HFF-Myc (cell line): ENCODE measurements at regions not wholly inside any gene's neighbourhood (a gene's known extent, or its start where the extent isn't known, plus 50 kb on each side); places are given as distances from the start of the nearest gene placed in this dataset.

Experiments
- DNase-seq: peaks from one replicate; pipeline ENCODE4 v3.0.0-alpha.2; 2011; ENCODE audit warnings: low read depth; ENCODE audit errors: extremely low read depth
- H3K4me3 ChIP-seq: replicated peaks from 2 replicates; pipeline ENCODE4 v1.5.1; 2011; ENCODE audit warnings: low read depth, mild to moderate bottlenecking, control low read depth, low read length
- CTCF ChIP-seq: IDR thresholded peaks from 2 replicates; pipeline ENCODE4 v1.5.1; 2012; ENCODE audit warnings: mild to moderate bottlenecking, low read depth, low read length, control low read depth; ENCODE audit errors: missing control alignments

GRCh38 chr15:62968699-62969098, 73.8 kb upstream of the TPM1 start:
- no peak for TF ChIP-seq CTCF
- no peak for DNase-seq
- H3K4me3 ChIP-seq, result no peak overlapping the region

GRCh38 chr15:62969442-62970089, 73.0 kb upstream of the TPM1 start:
- no peak for DNase-seq
- no peak overlapping the region for H3K4me3 ChIP-seq
- TF ChIP-seq CTCF, result no peak

DNA sequence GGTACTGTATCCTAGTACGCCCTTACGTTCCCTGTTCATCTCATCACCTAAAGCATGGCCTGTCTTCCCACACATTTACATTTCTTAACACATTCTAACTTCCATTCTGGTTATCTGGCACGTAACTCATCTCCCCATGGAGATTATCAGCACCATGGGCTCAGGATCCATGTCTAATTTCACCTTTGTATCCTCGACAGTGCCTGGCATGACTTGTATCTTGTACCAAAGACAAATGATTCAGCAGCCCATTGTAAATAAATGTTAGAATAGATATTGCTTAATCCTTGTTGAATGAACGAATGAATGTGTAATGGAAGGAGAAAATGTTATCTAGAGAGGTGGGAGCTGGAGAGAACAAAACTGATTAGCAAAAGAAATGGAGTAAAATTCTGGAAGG, 69.7 kb upstream of the TPM1 start:
- no peak for DNase-seq
- no peak for TF ChIP-seq CTCF

GRCh38 chr15:62975515-62975914, 67.0 kb upstream of the TPM1 start:
- no peak for TF ChIP-seq CTCF
- no peak for DNase-seq
- no peak overlapping the region for H3K4me3 ChIP-seq

More for the DNA sequence above, 69.7 kb upstream of the TPM1 start:
- H3K4me3 ChIP-seq, result no peak overlapping the region

DNA sequence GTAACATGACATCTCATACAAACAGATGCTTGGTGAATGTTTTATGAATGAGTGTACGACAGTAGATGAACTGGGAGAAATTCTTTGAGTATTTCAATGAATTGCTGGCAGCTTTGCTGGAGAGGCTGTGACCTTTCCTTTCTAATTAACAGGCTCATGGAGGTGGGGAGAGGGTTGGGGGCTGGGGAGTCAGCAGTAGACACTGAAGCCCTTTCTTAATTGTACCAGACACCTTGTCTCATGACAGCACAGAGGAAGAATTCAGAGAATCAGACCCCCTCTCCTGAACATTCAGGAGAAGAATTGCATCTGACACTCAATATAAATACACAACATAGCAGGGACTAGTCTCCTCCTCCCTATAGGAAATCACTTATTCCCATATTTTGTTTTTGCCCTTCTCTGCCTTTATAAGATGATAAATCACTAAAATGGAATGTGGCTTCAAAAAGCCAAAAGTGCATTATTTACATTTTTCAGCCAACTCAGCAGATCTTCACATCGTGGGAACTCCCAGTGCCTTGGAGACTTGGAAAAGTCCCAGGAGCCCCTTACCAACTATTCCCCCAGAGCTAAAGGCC, 66.2 kb upstream of the TPM1 start:
- H3K4me3 ChIP-seq, result no peak overlapping the region
- no peak for TF ChIP-seq CTCF
- DNase-seq, result no peak

GRCh38 chr15:62977952-62978811, 64.4 kb upstream of the TPM1 start:
- TF ChIP-seq CTCF, result no peak
- no peak for DNase-seq
- no peak overlapping the region for H3K4me3 ChIP-seq
